ENCODE measurements at regions not wholly inside any gene's neighbourhood (a gene's known extent, or its start where the extent isn't known, plus 50 kb on each side); places are given as distances from the start of the nearest gene placed in this dataset.

GRCh38 chr6:125668071-125668470, 81.4 kb upstream of the HEY2 start:
- no peaks in the 10 kb centered on the region for H3K27me3 ChIP-seq (ENCODE audit: low read depth, low read length)
- H3K79me2 ChIP-seq (ENCODE audit: low read length), result no peaks in the 10 kb centered on the region
- H3K9ac ChIP-seq (ENCODE audit: low read length), result no peak overlapping the region
- H3K4me1 ChIP-seq (ENCODE audit: low read length), result no peaks in the 10 kb centered on the region
- no peak overlapping the region for H3K4me3 ChIP-seq (ENCODE audit: low read length)
- no peak overlapping the region for H3K4me2 ChIP-seq (ENCODE audit: low read length)
- H3K36me3 ChIP-seq (replicated peaks; ENCODE audit: low read depth, low read length), result no peaks in the 10 kb centered on the region
- no peaks in the 10 kb centered on the region for H3K9me3 ChIP-seq (ENCODE audit: insufficient read depth, low read length)
- H3K27ac ChIP-seq (ENCODE audit: low read length), result no peak overlapping the region
- no peak overlapping the region for H2AFZ ChIP-seq (ENCODE audit: low read depth, low read length)
- TF ChIP-seq EZH2phosphoT487 (IDR thresholded peaks at IDR 0.05; ENCODE audit: low read depth), result no peak
- TF ChIP-seq CTCF (IDR thresholded peaks at IDR 0.05; ENCODE audit: low read depth, low read length), result no peak
- H4K20me1 ChIP-seq (ENCODE audit: insufficient read depth, low read length), result no peaks in the 10 kb centered on the region

GRCh38 chr6:125670568-125670967, 78.9 kb upstream of the HEY2 start:
- H2AFZ ChIP-seq (ENCODE audit: low read depth, low read length), result no peak overlapping the region

GRCh38 chr6:125671323-125671722, 78.1 kb upstream of the HEY2 start:
- no peak overlapping the region for H3K9ac ChIP-seq (ENCODE audit: low read length)
- no peaks in the 10 kb centered on the region for H3K79me2 ChIP-seq (ENCODE audit: low read length)
- TF ChIP-seq EZH2phosphoT487 (IDR thresholded peaks at IDR 0.05; ENCODE audit: low read depth) (no peak), CTCF (IDR thresholded peaks at IDR 0.05; ENCODE audit: low read depth, low read length) (no peak)
- no peaks in the 10 kb centered on the region for H3K9me3 ChIP-seq (ENCODE audit: insufficient read depth, low read length)
- H3K27me3 ChIP-seq (ENCODE audit: low read depth, low read length), result no peaks in the 10 kb centered on the region
- H3K4me3 ChIP-seq (ENCODE audit: low read length), result no peak overlapping the region
- H3K27ac ChIP-seq (ENCODE audit: low read length), result no peak overlapping the region
- no peaks in the 10 kb centered on the region for H3K36me3 ChIP-seq (replicated peaks; ENCODE audit: low read depth, low read length)
- no peaks in the 10 kb centered on the region for H3K4me1 ChIP-seq (ENCODE audit: low read length)
- H3K4me2 ChIP-seq (ENCODE audit: low read length), result no peak overlapping the region
- H4K20me1 ChIP-seq (ENCODE audit: insufficient read depth, low read length), result no peaks in the 10 kb centered on the region
- H2AFZ ChIP-seq (ENCODE audit: low read depth, low read length), result no peak overlapping the region

More at GRCh38 chr6:125670568-125670967, 78.9 kb upstream of the HEY2 start:
- Histone ChIP-seq H3K4me1 (ENCODE audit: low read length) (no peaks in the 10 kb centered on the region), H3K4me2 (ENCODE audit: low read length) (no peak overlapping the region), H4K20me1 (ENCODE audit: insufficient read depth, low read length) (no peaks in the 10 kb centered on the region), H3K4me3 (ENCODE audit: low read length) (no peak overlapping the region), H3K9me3 (ENCODE audit: insufficient read depth, low read length) (no peaks in the 10 kb centered on the region), H3K27ac (ENCODE audit: low read length) (no peak overlapping the region), H3K9ac (ENCODE audit: low read length) (no peak overlapping the region), H3K79me2 (ENCODE audit: low read length) (no peaks in the 10 kb centered on the region), H3K27me3 (ENCODE audit: low read depth, low read length) (no peaks in the 10 kb centered on the region), H3K36me3 (replicated peaks; ENCODE audit: low read depth, low read length) (no peaks in the 10 kb centered on the region)
- TF ChIP-seq CTCF (IDR thresholded peaks at IDR 0.05; ENCODE audit: low read depth, low read length) (no peak), EZH2phosphoT487 (IDR thresholded peaks at IDR 0.05; ENCODE audit: low read depth) (no peak)

GRCh38 chr6:125674230-125674629, 75.2 kb upstream of the HEY2 start:
- no peaks in the 10 kb centered on the region for H3K27me3 ChIP-seq (ENCODE audit: low read depth, low read length)

More at GRCh38 chr6:125674230-125674629, 75.2 kb upstream of the HEY2 start:
- Histone ChIP-seq H3K4me2 (ENCODE audit: low read length) (no peak overlapping the region), H3K36me3 (replicated peaks; ENCODE audit: low read depth, low read length) (no peaks in the 10 kb centered on the region), H4K20me1 (ENCODE audit: insufficient read depth, low read length) (no peaks in the 10 kb centered on the region), H3K4me3 (ENCODE audit: low read length) (no peak overlapping the region), H3K9ac (ENCODE audit: low read length) (no peak overlapping the region), H3K27ac (ENCODE audit: low read length) (no peak overlapping the region), H3K79me2 (ENCODE audit: low read length) (no peaks in the 10 kb centered on the region), H3K4me1 (ENCODE audit: low read length) (no peaks in the 10 kb centered on the region), H3K9me3 (ENCODE audit: insufficient read depth, low read length) (no peaks in the 10 kb centered on the region), H2AFZ (ENCODE audit: low read depth, low read length) (no peak overlapping the region)
- TF ChIP-seq CTCF (IDR thresholded peaks at IDR 0.05; ENCODE audit: low read depth, low read length), result no peak

Measured in OCI-LY3 (cell line).